Activated CD8-positive, alpha-beta T cell treated with anti-CD3 and anti-CD28 coated beads, Interleukin-2, amount 10 ng/mL, durations not matched to agents 7 days and 5 days (primary cell): ENCODE measurements at regions not wholly inside any gene's neighbourhood (a gene's known extent, or its start where the extent isn't known, plus 50 kb on each side); places are given as distances from the start of the nearest gene placed in this dataset.

ENCODE experiments used
- ATAC-seq: fragments of 150-1000 bp; cut with Tn5 transposase; one replicate; pipeline ENCODE4 v1.10.0; 2021; ENCODE audit warnings: moderate library complexity
- CTCF ChIA-PET: fragments of 350-600 bp; sonication (Branson Sonifier 250); formaldehyde crosslinking; loops from one replicate; lab custom pipeline; 2021; ENCODE audit warnings: antibody characterized with exemption; lab: Charles Lee
- POLR2A ChIA-PET: fragments of 350-600 bp; sonication (Branson Sonifier 250); formaldehyde crosslinking; loops from one replicate; lab custom pipeline; 2021; ENCODE audit warnings: antibody characterized with exemption; lab: Charles Lee
- DNase-seq: peaks from one replicate; pipeline ENCODE4 v3.0.0-alpha.2; 2020
- H3K27ac Mint-ChIP-seq: one replicate; pipeline ENCODE4 v1.8.0; 2021; ENCODE audit warnings: mild to moderate bottlenecking, mixed read lengths
- H3K27me3 Mint-ChIP-seq: one replicate; pipeline ENCODE4 v1.8.0; 2021; ENCODE audit warnings: low read depth, mixed read lengths
- H3K36me3 Mint-ChIP-seq: one replicate; pipeline ENCODE4 v1.8.0; 2021; ENCODE audit warnings: low read depth, mixed read lengths
- H3K4me1 Mint-ChIP-seq: one replicate; pipeline ENCODE4 v1.8.0; 2021; ENCODE audit warnings: low read depth, mixed read lengths
- H3K4me3 Mint-ChIP-seq: one replicate; pipeline ENCODE4 v1.8.0; 2021; ENCODE audit warnings: mild to moderate bottlenecking, mixed read lengths
- H3K9me3 Mint-ChIP-seq: one replicate; pipeline ENCODE4 v1.8.0; 2022; ENCODE audit warnings: mixed read lengths; ENCODE audit not compliant: insufficient read depth

DNA sequence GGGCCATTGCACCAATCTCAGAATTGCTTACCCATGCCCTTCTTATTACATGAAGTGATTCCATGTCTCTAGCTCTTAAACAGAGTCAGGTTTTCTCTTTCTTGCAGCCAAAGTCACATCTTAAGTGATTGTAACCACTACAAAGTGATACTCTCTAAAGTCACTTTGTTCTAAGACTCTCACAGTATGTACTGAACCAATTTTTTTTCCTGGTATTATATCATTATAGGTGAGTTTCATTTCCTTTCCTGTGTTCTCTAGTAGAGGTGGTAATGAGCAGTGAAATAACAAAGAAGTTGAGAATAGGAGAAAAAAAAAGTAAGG lies 66.3 kb upstream of the DARS1 start:
- H3K4me1 Mint-ChIP-seq, result peaks cover 94% of the 10 kb centered on the region
- no peaks in the 10 kb centered on the region for H3K27me3 Mint-ChIP-seq
- peak overlapping the region; percentile 44 for H3K4me3 Mint-ChIP-seq
- ChIA-PET CTCF (interaction anchor here (1.2 to 1.4 kb wide), 3 partner anchors 26 to 327 kb away, joined by 3 to 5 read pairs (median 5); no protein-coding TSS in a partner anchor), POLR2A (interaction anchor here (0.6 to 7.0 kb wide), 10 partner anchors 9 to 88 kb away, joined by 3 to 40 read pairs (median 12); partner anchors contain the start of gene DARS1)
- peak overlapping the region; percentile 95 for H3K27ac Mint-ChIP-seq
- peaks cover 2% of the 10 kb centered on the region for H3K9me3 Mint-ChIP-seq
- ATAC-seq (peak; percentile 50), DNase-seq (no peak)
- peaks cover 23% of the 10 kb centered on the region for H3K36me3 Mint-ChIP-seq

GRCh38 chr2:136051001-136051724 lies 65.7 kb upstream of the DARS1 start:
- peak; percentile 52 for ATAC-seq
- POLR2A ChIA-PET, result interaction anchor here (0.6 to 7.0 kb wide), 9 partner anchors 43 to 331 kb away, joined by 3 to 40 read pairs (median 18); partner anchors contain the start of gene DARS1
- peak overlapping the region; percentile 44 for H3K4me3 Mint-ChIP-seq
- DNase-seq, result peak; percentile 51
- H3K27me3 Mint-ChIP-seq, result no peaks in the 10 kb centered on the region
- CTCF ChIA-PET, result interaction anchor here (1.2 to 3.4 kb wide), 6 partner anchors 25 to 333 kb away, joined by 3 to 12 read pairs (median 6); no protein-coding TSS in a partner anchor
- H3K36me3 Mint-ChIP-seq, result peaks cover 25% of the 10 kb centered on the region
- peak overlapping the region; percentile 95 for H3K27ac Mint-ChIP-seq
- peaks cover 4% of the 10 kb centered on the region for H3K9me3 Mint-ChIP-seq
- H3K4me1 Mint-ChIP-seq, result peaks cover 94% of the 10 kb centered on the region

- Mint-ChIP-seq H3K27ac (peak overlapping the region; percentile 95), H3K4me3 (peak overlapping the region; percentile 66), H3K9me3 (peaks cover 4% of the 10 kb centered on the region), H3K4me1 (peaks cover 93% of the 10 kb centered on the region), H3K27me3 (no peaks in the 10 kb centered on the region), H3K36me3 (peaks cover 24% of the 10 kb centered on the region)
- ChIA-PET CTCF (interaction anchor here (1.2 to 3.4 kb wide), 6 partner anchors 28 to 334 kb away, joined by 3 to 12 read pairs (median 6); no protein-coding TSS in a partner anchor), POLR2A (interaction anchor here (0.6 to 7.0 kb wide), 13 partner anchors 8 to 332 kb away, joined by 3 to 40 read pairs (median 5); partner anchors contain the start of gene DARS1)
- DNase-seq (no peak), ATAC-seq (no peak)
These were observed 64.8 kb upstream of the DARS1 start for GRCh38 chr2:136049991-136050920.

DNA sequence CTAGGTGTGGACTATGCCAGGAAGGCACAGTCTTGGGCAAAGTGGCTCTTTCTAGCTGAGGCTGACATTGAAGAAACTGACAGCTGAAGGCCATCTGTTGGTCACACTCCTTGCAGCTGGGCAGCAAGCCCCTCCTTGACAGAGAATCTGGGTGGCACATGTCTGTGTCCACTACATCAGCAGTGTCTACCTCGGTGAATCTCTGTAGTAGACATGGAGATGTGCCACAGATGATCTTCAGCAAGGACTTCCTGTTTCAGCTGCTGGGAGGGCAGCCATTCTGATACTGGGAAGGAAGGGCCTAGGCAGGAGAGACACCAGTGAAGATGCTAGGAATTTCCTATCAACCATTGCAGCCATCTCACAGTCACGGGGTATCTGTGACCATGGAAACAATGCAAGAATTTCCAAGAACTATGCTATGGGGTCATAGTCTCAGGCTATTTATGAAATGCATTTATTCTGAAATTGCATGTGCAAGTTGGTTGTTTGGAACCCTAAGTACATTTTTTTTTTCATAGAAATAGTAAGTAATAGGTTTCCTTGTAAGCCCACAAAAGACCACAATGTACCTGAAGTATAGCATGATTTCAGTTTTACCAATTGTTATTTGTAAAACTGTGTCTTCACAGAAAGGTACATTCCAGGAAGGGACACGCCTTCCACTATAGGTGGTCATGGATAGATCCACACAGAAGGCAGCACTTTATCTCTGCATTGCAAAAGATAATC lies 63.8 kb upstream of the DARS1 start:
- Mint-ChIP-seq H3K9me3 (peaks cover 4% of the 10 kb centered on the region), H3K27me3 (no peaks in the 10 kb centered on the region), H3K4me1 (peaks cover 92% of the 10 kb centered on the region), H3K27ac (peak overlapping the region; percentile 95), H3K36me3 (peaks cover 24% of the 10 kb centered on the region), H3K4me3 (peak overlapping the region; percentile 66)
- ATAC-seq (peak; percentile 45), DNase-seq (peak; percentile 52)
- ChIA-PET POLR2A (interaction anchor here (0.8 to 7.0 kb wide), 10 partner anchors 9 to 327 kb away, joined by 3 to 40 read pairs (median 4); partner anchors contain the start of genes DARS1 and MCM6), CTCF (interaction anchor here (1.2 to 3.4 kb wide), 6 partner anchors 27 to 335 kb away, joined by 3 to 12 read pairs (median 6); no protein-coding TSS in a partner anchor)

GRCh38 chr2:136045835-136046570 lies 60.6 kb upstream of the DARS1 start:
- H3K36me3 Mint-ChIP-seq, result peaks cover 24% of the 10 kb centered on the region
- H3K27me3 Mint-ChIP-seq, result no peaks in the 10 kb centered on the region
- H3K9me3 Mint-ChIP-seq, result peaks cover 4% of the 10 kb centered on the region
- no peak for DNase-seq
- POLR2A ChIA-PET, result interaction anchor here (0.8 to 1.7 kb wide), 2 partner anchors 11 to 60 kb away, joined by 4 read pairs; partner anchors contain the start of gene DARS1
- CTCF ChIA-PET, result interaction anchor here (0.8 kb wide), 1 partner anchor 132 kb away, joined by 3 read pairs; no protein-coding TSS in a partner anchor
- no peak overlapping the region for H3K27ac Mint-ChIP-seq
- H3K4me1 Mint-ChIP-seq, result peaks cover 67% of the 10 kb centered on the region
- no peak for ATAC-seq
- H3K4me3 Mint-ChIP-seq, result no peak overlapping the region

DNA sequence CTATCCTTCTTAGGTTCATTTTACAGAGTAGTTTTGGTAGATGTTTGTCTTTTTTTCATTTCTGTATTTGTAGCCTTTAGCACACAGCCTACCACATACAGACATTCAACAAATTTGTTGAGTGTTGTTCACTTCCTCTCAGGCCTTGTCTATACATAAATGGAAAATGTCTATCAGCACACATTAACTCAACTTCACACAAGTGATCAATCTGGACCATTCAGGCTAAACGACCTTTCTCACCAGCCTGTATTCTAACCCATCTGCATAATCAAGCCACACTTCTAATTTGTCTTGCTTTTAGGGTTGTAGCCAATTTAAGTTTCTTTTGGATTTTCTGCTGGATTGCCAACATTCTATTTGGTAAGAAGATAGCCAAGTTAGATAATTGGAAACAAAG lies 59.9 kb upstream of the DARS1 start:
- Mint-ChIP-seq H3K9me3 (peaks cover 4% of the 10 kb centered on the region), H3K27me3 (no peaks in the 10 kb centered on the region), H3K36me3 (peaks cover 22% of the 10 kb centered on the region), H3K4me3 (no peak overlapping the region), H3K27ac (no peak overlapping the region), H3K4me1 (peaks cover 61% of the 10 kb centered on the region)
- DNase-seq (no peak), ATAC-seq (no peak)
- ChIA-PET CTCF (interaction anchor here (0.8 kb wide), 1 partner anchor 131 kb away, joined by 3 read pairs; no protein-coding TSS in a partner anchor), POLR2A (no interaction called here)
